OCI-LY1 (cell line): ENCODE measurements at regions not wholly inside any gene's neighbourhood (a gene's known extent, or its start where the extent isn't known, plus 50 kb on each side); places are given as distances from the start of the nearest gene placed in this dataset.
A peak's percentile ranks its signal among the peaks of the same experiment; 100 is the strongest.
"Not testable (repeated sequence)": the region's sequence is repeated elsewhere in the genome, so short reads cannot be mapped to it uniquely, and the experiment has no call there.

ENCODE experiments used
- H2AFZ ChIP-seq: fragments of 200-600 bp; sonication (generic), shearing (Covaris generic); 2 replicates; pipeline ENCODE4 v1.6.0; 2014; ENCODE audit warnings: antibody characterized with exemption, mild to moderate bottlenecking, low read length
- H3F3A ChIP-seq: fragments of 200-600 bp; sonication (generic), shearing (Covaris generic); 2 replicates; pipeline ENCODE4 v1.6.0; 2014; ENCODE audit warnings: mild to moderate bottlenecking, antibody characterized with exemption, low read length, moderate library complexity; ENCODE audit not compliant: insufficient read depth
- H3K27ac ChIP-seq: fragments of 200-600 bp; sonication (generic); 2 replicates; pipeline ENCODE4 v1.5.1; 2014; ENCODE audit warnings: low read length, mixed run types, mild to moderate bottlenecking, low read depth; ENCODE audit not compliant: poor library complexity, severe bottlenecking
- H3K27me3 ChIP-seq: fragments of 200-600 bp; sonication (generic); 2 replicates; pipeline ENCODE4 v1.6.0; 2014; ENCODE audit warnings: antibody characterized with exemption, mild to moderate bottlenecking, low read length, moderate library complexity; ENCODE audit not compliant: insufficient read depth
- H3K36me3 ChIP-seq: fragments of 200-600 bp; sonication (generic); 2 replicates; pipeline ENCODE4 v1.6.1; 2014; ENCODE audit warnings: mild to moderate bottlenecking, antibody characterized with exemption, low read length, moderate library complexity, mixed read lengths; ENCODE audit not compliant: insufficient read depth
- H3K4me1 ChIP-seq: fragments of 200-600 bp; sonication (generic); 2 replicates; pipeline ENCODE4 v1.5.1; 2014; ENCODE audit warnings: mild to moderate bottlenecking, low read length, moderate library complexity; ENCODE audit not compliant: insufficient read depth, severe bottlenecking
- H3K4me2 ChIP-seq: fragments of 200-600 bp; sonication (generic), shearing (Covaris generic); 2 replicates; pipeline ENCODE4 v1.6.1; 2014; ENCODE audit warnings: low read length
- H3K4me3 ChIP-seq: fragments of 200-600 bp; sonication (generic); 2 replicates; pipeline ENCODE4 v1.5.1; 2014; ENCODE audit warnings: low read length, low read depth, mild to moderate bottlenecking, mixed read lengths; ENCODE audit not compliant: poor library complexity, severe bottlenecking
- H3K79me2 ChIP-seq: fragments of 200-600 bp; shearing (Covaris generic); 2 replicates; pipeline ENCODE4 v1.6.1; 2016; ENCODE audit warnings: mixed run types, low read length, mixed read lengths; ENCODE audit not compliant: insufficient read depth
- H3K9ac ChIP-seq: fragments of 200-600 bp; sonication (generic), shearing (Covaris generic); 2 replicates; pipeline ENCODE4 v1.6.1; 2014; ENCODE audit warnings: mild to moderate bottlenecking, low read length, mixed read lengths
- H3K9me2 ChIP-seq: fragments of 200-600 bp; sonication (generic), shearing (Covaris generic); 2 replicates; pipeline ENCODE4 v1.6.1; 2014; ENCODE audit warnings: low read depth, mild to moderate bottlenecking, low read length, mixed read lengths
- H3K9me3 ChIP-seq: fragments of 200-600 bp; shearing (Covaris generic); 2 replicates; pipeline ENCODE4 v1.6.1; 2014; ENCODE audit warnings: low read length, mixed read lengths
- H4K20me1 ChIP-seq: fragments of 200-600 bp; sonication (generic), shearing (Covaris generic); 2 replicates; pipeline ENCODE4 v1.6.0; 2016; ENCODE audit warnings: mild to moderate bottlenecking, low read length; ENCODE audit not compliant: insufficient read depth
- CTCF ChIP-seq: fragments of 200-600 bp; sonication (generic), shearing (Covaris generic); IDR thresholded peaks from 2 replicates; pipeline ENCODE4 v1.5.1; 2017; ENCODE audit warnings: mild to moderate bottlenecking, antibody characterized with exemption, low read length, moderate library complexity, mixed read lengths
- EZH2 ChIP-seq: fragments of 200-600 bp; sonication (generic), shearing (Covaris generic); IDR thresholded peaks from 2 replicates; pipeline ENCODE4 v1.8.0; 2017; ENCODE audit warnings: borderline replicate concordance, mixed run types, mild to moderate bottlenecking, antibody characterized with exemption, low read length, moderate library complexity, mixed read lengths

DNA sequence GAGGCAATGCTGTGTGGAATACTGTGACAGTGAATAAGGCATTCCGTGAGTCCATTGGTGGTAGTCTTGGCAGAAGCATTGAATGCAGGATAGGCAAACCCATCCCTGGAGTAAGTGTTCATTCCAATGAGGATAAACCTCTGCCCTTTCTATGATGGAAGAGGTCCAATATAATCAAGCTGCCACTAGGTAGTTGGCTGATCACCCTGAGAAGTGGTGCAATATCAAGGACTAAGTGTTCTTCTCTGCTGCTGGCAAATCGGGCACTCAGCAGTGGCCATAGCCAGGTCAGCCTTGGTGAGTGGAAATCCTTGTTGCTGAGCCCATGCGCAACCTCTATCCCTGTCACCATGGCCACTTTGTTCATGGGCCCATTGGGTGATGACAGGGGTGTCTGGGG is 70.1 kb downstream of the FBXO4 start:
- no peaks in the 10 kb centered on the region for H3K79me2 ChIP-seq
- no peaks in the 10 kb centered on the region for H3F3A ChIP-seq
- no peaks in the 10 kb centered on the region for H3K4me1 ChIP-seq
- no peak overlapping the region for H2AFZ ChIP-seq
- H4K20me1 ChIP-seq = no peaks in the 10 kb centered on the region
- no peak overlapping the region for H3K27ac ChIP-seq
- H3K27me3 ChIP-seq = no peaks in the 10 kb centered on the region
- H3K4me3 ChIP-seq = no peak overlapping the region
- no peak overlapping the region for H3K4me2 ChIP-seq
- no peaks in the 10 kb centered on the region for H3K9me3 ChIP-seq
- H3K9ac ChIP-seq = no peak overlapping the region
- no peaks in the 10 kb centered on the region for H3K36me3 ChIP-seq
- H3K9me2 ChIP-seq = no peaks in the 10 kb centered on the region
- no peak for TF ChIP-seq EZH2
- no peak for TF ChIP-seq CTCF

DNA sequence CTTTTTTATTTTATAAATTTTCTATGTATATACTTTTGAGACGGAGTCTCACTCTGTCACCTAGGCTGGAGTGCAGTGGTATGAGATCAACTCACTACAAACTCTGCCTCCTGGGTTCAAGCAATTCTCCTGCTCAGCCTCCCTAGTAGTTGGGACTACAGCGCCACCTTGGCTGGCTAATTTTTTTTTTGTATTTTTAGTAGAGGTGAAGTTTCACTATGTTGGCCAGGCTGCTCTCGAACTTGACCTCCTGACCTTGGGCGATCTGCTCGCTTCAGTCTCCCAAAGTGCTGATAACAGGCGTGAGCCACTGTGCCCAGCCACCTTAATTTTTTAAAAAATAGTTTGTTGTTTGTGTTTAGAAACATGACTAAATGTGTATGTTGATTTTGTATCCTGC is 76.6 kb downstream of the FBXO4 start:
- H3K79me2 ChIP-seq = no peaks in the 10 kb centered on the region
- no peaks in the 10 kb centered on the region for H3F3A ChIP-seq
- no peak overlapping the region for H3K27ac ChIP-seq
- no peak for TF ChIP-seq CTCF
- TF ChIP-seq EZH2 = no peak
- no peaks in the 10 kb centered on the region for H3K27me3 ChIP-seq
- H4K20me1 ChIP-seq = no peaks in the 10 kb centered on the region
- no peak overlapping the region for H3K9ac ChIP-seq
- H3K36me3 ChIP-seq = no peaks in the 10 kb centered on the region
- H3K4me2 ChIP-seq = no peak overlapping the region
- no peak overlapping the region for H2AFZ ChIP-seq
- H3K9me3 ChIP-seq = no peaks in the 10 kb centered on the region
- H3K4me1 ChIP-seq = no peaks in the 10 kb centered on the region
- no peaks in the 10 kb centered on the region for H3K9me2 ChIP-seq
- no peak overlapping the region for H3K4me3 ChIP-seq

DNA sequence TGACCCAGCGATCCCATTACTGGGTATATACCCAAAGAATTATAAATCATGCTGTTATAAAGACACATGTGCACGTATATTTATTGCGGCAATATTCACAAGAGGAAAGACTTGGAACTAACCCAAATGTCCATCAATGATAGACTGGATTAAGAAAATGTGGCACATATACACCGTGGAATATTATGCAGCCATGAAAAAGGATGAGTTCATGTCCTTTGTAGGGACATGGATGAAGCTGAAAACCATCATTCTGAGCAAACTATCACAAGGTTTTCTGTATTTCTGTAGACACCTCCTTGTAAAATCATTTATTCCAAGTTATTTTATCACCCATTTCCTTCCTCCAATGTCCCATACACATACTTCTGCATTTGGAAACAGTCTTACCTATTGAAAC is 78.8 kb downstream of the FBXO4 start:
- not testable (repeated sequence) for H3K27ac ChIP-seq, H4K20me1 ChIP-seq, H3K27me3 ChIP-seq, H2AFZ ChIP-seq, H3K4me1 ChIP-seq, H3K9ac ChIP-seq, H3K9me3 ChIP-seq, H3K79me2 ChIP-seq, H3K9me2 ChIP-seq, H3F3A ChIP-seq, H3K36me3 ChIP-seq, H3K4me2 ChIP-seq, H3K4me3 ChIP-seq

GRCh38 chr5:42005561-42006153 is 80.6 kb downstream of the FBXO4 start:
- H3K27ac ChIP-seq = no peak overlapping the region

More at GRCh38 chr5:42005561-42006153, 80.6 kb downstream of the FBXO4 start:
- H3K9me3 ChIP-seq = no peaks in the 10 kb centered on the region
- H3K4me1 ChIP-seq = no peaks in the 10 kb centered on the region
- H4K20me1 ChIP-seq = no peaks in the 10 kb centered on the region
- TF ChIP-seq EZH2 (no peak), CTCF (peak; percentile 79)
- H3K79me2 ChIP-seq = no peaks in the 10 kb centered on the region
- H3K36me3 ChIP-seq = no peaks in the 10 kb centered on the region
- H3K4me2 ChIP-seq = no peak overlapping the region
- H2AFZ ChIP-seq = no peak overlapping the region
- no peaks in the 10 kb centered on the region for H3K27me3 ChIP-seq
- no peaks in the 10 kb centered on the region for H3F3A ChIP-seq
- no peak overlapping the region for H3K9ac ChIP-seq
- H3K9me2 ChIP-seq = no peaks in the 10 kb centered on the region
- no peak overlapping the region for H3K4me3 ChIP-seq
